ENCODE measurements at regions not wholly inside any gene's neighbourhood (a gene's known extent, or its start where the extent isn't known, plus 50 kb on each side); places are given as distances from the start of the nearest gene placed in this dataset.

DNA sequence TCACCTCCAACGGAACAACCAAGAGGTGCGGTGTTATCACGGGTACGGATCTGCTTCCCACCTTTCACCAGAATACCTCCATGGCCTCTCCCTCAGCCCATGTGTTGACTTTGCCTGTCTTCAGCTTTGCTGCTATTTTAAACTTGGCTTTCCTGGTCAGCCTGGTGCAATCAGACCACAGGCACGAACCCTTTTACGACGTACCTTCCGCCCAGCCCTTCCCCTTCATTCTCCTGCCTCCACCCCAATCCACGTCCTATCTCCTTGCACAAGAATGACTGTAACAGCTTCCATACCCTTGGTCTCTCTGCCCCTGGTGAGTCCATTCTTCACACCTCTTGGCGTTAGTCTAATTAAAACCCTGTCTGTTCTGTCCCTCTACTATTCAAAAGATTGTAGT is 431.7 kb downstream of the EFNB2 start:
- no peak for TF ChIP-seq EZH2phosphoT487 (IDR thresholded peaks at IDR 0.05; ENCODE audit: borderline replicate concordance, low read depth, low read length)
- TF ChIP-seq CTCF (conservative IDR thresholded peaks at IDR 0.05; ENCODE audit: low read length), result no peak

All from OCI-LY7 (cell line).